SK-N-MC (cell line): ENCODE measurements at regions not wholly inside any gene's neighbourhood (a gene's known extent, or its start where the extent isn't known, plus 50 kb on each side); places are given as distances from the start of the nearest gene placed in this dataset.
"Not testable (repeated sequence)": the region's sequence is repeated elsewhere in the genome, so short reads cannot be mapped to it uniquely, and the experiment has no call there.

Experiments
- EZH2 ChIP-seq: fragments of 200-600 bp; sonication (generic); IDR thresholded peaks from one replicate; pipeline ENCODE4 v1.6.1; 2017; ENCODE audit warnings: antibody characterized with exemption
- POLR2AphosphoS5 ChIP-seq: IDR thresholded peaks from 2 replicates; pipeline ENCODE4 v1.6.1; 2012; ENCODE audit warnings: mild to moderate bottlenecking, low read depth, low read length, borderline replicate concordance

- not testable (repeated sequence) for TF ChIP-seq POLR2AphosphoS5, EZH2
These were observed 149.5 kb downstream of the KIF4B start for GRCh38 chr5:155163084-155163483.
